SK-N-MC (cell line): ENCODE measurements at regions not wholly inside any gene's neighbourhood (a gene's known extent, or its start where the extent isn't known, plus 50 kb on each side); places are given as distances from the start of the nearest gene placed in this dataset.

ENCODE experiments used
- EZH2 ChIP-seq: fragments of 200-600 bp; sonication (generic); IDR thresholded peaks from one replicate; pipeline ENCODE4 v1.6.1; 2017; ENCODE audit warnings: antibody characterized with exemption
- POLR2AphosphoS5 ChIP-seq: IDR thresholded peaks from 2 replicates; pipeline ENCODE4 v1.6.1; 2012; ENCODE audit warnings: mild to moderate bottlenecking, low read depth, low read length, borderline replicate concordance

- TF ChIP-seq POLR2AphosphoS5 (no peak), EZH2 (no peak)
Measured at GRCh38 chr21:36247316-36248010, 72.5 kb upstream of the MORC3 start.
